Heart right ventricle (tissue), 16 donors: ENCODE measurements at regions not wholly inside any gene's neighbourhood (a gene's known extent, or its start where the extent isn't known, plus 50 kb on each side); places are given as distances from the start of the nearest gene placed in this dataset.

Experiments
- ATAC-seq, 8 donors: fragments of 200-7000 bp; cut with Tn5 transposase; one replicate each; pipeline ENCODE4 v1.9.1; 2020; ENCODE audit warnings: mild to moderate bottlenecking in 8 of 8, moderate library complexity in 8 of 8, moderate number of reproducible peaks in 1 of 8
- DNase-seq, 2 donors: peaks; one replicate each; pipeline ENCODE4 v3.0.0-alpha.2; 2020
- H3K27ac ChIP-seq, 10 donors: fragments of 200-600 bp; sonication (generic) in 2 of 10; one replicate each; pipeline versions ENCODE4 v1.5.0 to v1.8.0; 2020 to 2022; ENCODE audit warnings: mild to moderate bottlenecking in 3 of 10
- H3K27me3 ChIP-seq, 7 donors: fragments of 200-600 bp; one replicate each; pipeline ENCODE4 v1.8.0; 2021 to 2022; ENCODE audit warnings: mild to moderate bottlenecking in 2 of 7
- H3K36me3 ChIP-seq, 9 donors: fragments of 200-600 bp; sonication (generic) in 1 of 9; one replicate each; pipeline versions ENCODE4 v1.5.0 to v1.8.0; 2020 to 2022; ENCODE audit warnings: mild to moderate bottlenecking in 2 of 9
- H3K4me1 ChIP-seq, 9 donors: fragments of 200-600 bp; sonication (generic) in 1 of 9; one replicate each; pipeline versions ENCODE4 v1.5.0 to v1.8.0; 2020 to 2022; ENCODE audit warnings: mild to moderate bottlenecking in 4 of 9
- H3K4me3 ChIP-seq, 10 donors: fragments of 200-600 bp; sonication (generic) in 2 of 10; one replicate each; pipeline versions ENCODE4 v1.5.0 to v1.8.0; 2020 to 2022; ENCODE audit warnings: mild to moderate bottlenecking in 7 of 10, moderate library complexity in 2 of 10
- H3K9me3 ChIP-seq, 11 donors: fragments of 200-600 bp in 10 of 11; sonication (generic) in 2 of 11; one replicate each; pipeline versions ENCODE4 v1.5.0 to v1.8.0; 2013 to 2022; ENCODE audit warnings: mild to moderate bottlenecking in 2 of 11, control low read depth in 1 of 11, moderate library complexity in 1 of 11
- CTCF ChIP-seq, 9 donors: fragments of 200-600 bp; sonication (generic) in 2 of 9; IDR thresholded peaks; one replicate each; pipeline versions ENCODE4 v1.5.0 to v1.8.0; 2021 to 2022; ENCODE audit warnings: antibody characterized with exemption in 9 of 9, mild to moderate bottlenecking in 5 of 9, moderate library complexity in 1 of 9
- WGBS, 2 donors: extraction: QIAGEN DNeasy Blood & Tissue Kit; methylation state at CpG; one replicate each; pipeline ENCODE4 v1.1.7; 2013; ENCODE audit warnings: inconsistent platforms in 1 of 2; 5-methylcytosine and 5-hydroxymethylcytosine counted together
- intact Hi-C, 10 donors: fragments of 100-400 bp; cut with DNase I; formaldehyde crosslinking; loops; one replicate each; pipeline versions ENCODE4 v1.11.1 to v1.14.2; 2022
- donor health status: Arrhythmogenic right ventricular cardiomyopathy.
- donor health status: ischemic (EF 13 %, LVEDD 7.1; RV severe dilation, severe dysfunction).
- donor health status: healthy with polysubstance abuse.
- donor health status: DM: no; HTN: yes; CAD: no.
- donor health status: DM: no; HTN: no; CAD: no.
- donor health status: ischemic (EF 25% LVEDD 6.9; RV normal size, moderate dysfunction).
- donor health status: ischemic (EF 25% LVEDD 5.7; RV mildly dilated, moderate dysfunction).
- donor health status: healthy.
- donor health status: DM: yes; HTN: yes; CAD: no.
- donor health status: Ischemic cardiomyopathy.
- donor health status: ischemic (EF 35%, LVEDD 5.7; RV mildly dilated, moderate dysfunction).
- donor health status: nonischemic (EF 11% LVEDD 7.7; RV severe dilation, severe dysfunction).
- donor health status: DM: yes; HTN: yes; CAD: no.
- donor health status: PGD.
- donor health status: ischemic (EF 29% LVEDD 5.4; RV normal size, mild dysfunction).
- donor health status: nonischemic (EF 23%, LVEDD 6.1; RV moderate dilation, normal function).

GRCh38 chr5:143509758-143510221, 106.3 kb upstream of the NR3C1 start:
- ATAC-seq: no peak
- intact Hi-C loops: loop anchor here in 1 of 10 donors (10.0 kb wide), 1 partner anchor 465 kb away; no protein-coding TSS in a partner anchor
- 45 to 62% methylated on average over 3 of the region's 3 CpGs for WGBS, 2 donors

GRCh38 chr5:143506836-143507552, 103.5 kb upstream of the NR3C1 start:
- H3K4me1 ChIP-seq: peaks cover 0 to 32% (median 15%) of the 10 kb centered on the region in 9 donors
- no peak overlapping the region for H3K4me3 ChIP-seq
- TF ChIP-seq CTCF (IDR thresholded peaks at IDR 0.05): peak in 1 of 9 donors; percentile 14
- H3K27me3 ChIP-seq: no peaks in the 10 kb centered on the region
- no peaks in the 10 kb centered on the region for H3K9me3 ChIP-seq
- 76 to 77% methylated on average over 1 of the region's 1 CpG for WGBS, 2 donors
- peak overlapping the region in 4 of 10 donors; percentile 4 to 34 (median 22) for H3K27ac ChIP-seq
- H3K36me3 ChIP-seq: no peaks in the 10 kb centered on the region
- DNase-seq (no peak), ATAC-seq (peak in 7 of 8 donors; percentile 42 to 92 (median 74))
- intact Hi-C loops: loop anchor here in 1 of 10 donors (10.0 kb wide), 1 partner anchor 462 kb away; no protein-coding TSS in a partner anchor

More at GRCh38 chr5:143509758-143510221, 106.3 kb upstream of the NR3C1 start:
- Histone ChIP-seq H3K27ac (no peak overlapping the region), H3K36me3 (no peaks in the 10 kb centered on the region), H3K9me3 (no peaks in the 10 kb centered on the region), H3K27me3 (no peaks in the 10 kb centered on the region), H3K4me3 (no peak overlapping the region), H3K4me1 (peaks cover 0 to 22% (median 14%) of the 10 kb centered on the region in 9 donors)
- no peak for DNase-seq
- TF ChIP-seq CTCF (IDR thresholded peaks at IDR 0.05): no peak

GRCh38 chr5:143505934-143506333, 102.4 kb upstream of the NR3C1 start:
- WGBS, 2 donors: 100% methylated on average over 1 of the region's 1 CpG
- intact Hi-C loops: loop anchor here in 1 of 10 donors (10.0 kb wide), 1 partner anchor 461 kb away; no protein-coding TSS in a partner anchor
- H3K27ac ChIP-seq: no peak overlapping the region
- no peak for TF ChIP-seq CTCF (IDR thresholded peaks at IDR 0.05)
- DNase-seq (no peak), ATAC-seq (no peak)
- no peaks in the 10 kb centered on the region for H3K36me3 ChIP-seq
- no peak overlapping the region for H3K4me3 ChIP-seq
- H3K27me3 ChIP-seq: no peaks in the 10 kb centered on the region
- H3K4me1 ChIP-seq: peaks cover 0 to 40% (median 15%) of the 10 kb centered on the region in 9 donors
- H3K9me3 ChIP-seq: no peaks in the 10 kb centered on the region

GRCh38 chr5:143505354-143505753, 101.9 kb upstream of the NR3C1 start:
- Histone ChIP-seq H3K4me3 (no peak overlapping the region), H3K9me3 (no peaks in the 10 kb centered on the region), H3K36me3 (no peaks in the 10 kb centered on the region), H3K4me1 (peaks cover 0 to 40% (median 15%) of the 10 kb centered on the region in 9 donors), H3K27me3 (no peaks in the 10 kb centered on the region), H3K27ac (no peak overlapping the region)
- TF ChIP-seq CTCF (IDR thresholded peaks at IDR 0.05): no peak
- ATAC-seq (no peak), DNase-seq (no peak)
- intact Hi-C loops: loop anchor here in 1 of 10 donors (10.0 kb wide), 1 partner anchor 461 kb away; no protein-coding TSS in a partner anchor
